Esophagus (tissue), 2 donors: ENCODE measurements at regions not wholly inside any gene's neighbourhood (a gene's known extent, or its start where the extent isn't known, plus 50 kb on each side); places are given as distances from the start of the nearest gene placed in this dataset.

ENCODE experiments used
- H3K27ac ChIP-seq, 2 donors: one replicate each; pipeline ENCODE4 v1.5.1; 2013; ENCODE audit warnings: low read depth in 2 of 2, mild to moderate bottlenecking in 2 of 2, inconsistent platforms in 1 of 2, low read length in 1 of 2, moderate library complexity in 1 of 2
- H3K27me3 ChIP-seq, 2 donors: one replicate each; pipeline ENCODE4 v1.6.1; 2013; ENCODE audit warnings: low read length in 2 of 2, control low read depth in 1 of 2, mild to moderate bottlenecking in 1 of 2; ENCODE audit not compliant: insufficient read depth in 2 of 2, control insufficient read depth in 1 of 2
- H3K36me3 ChIP-seq, 2 donors: one replicate each; pipeline ENCODE4 v1.6.1; 2013; ENCODE audit warnings: low read length in 1 of 2; ENCODE audit not compliant: control insufficient read depth in 2 of 2, insufficient read depth in 2 of 2
- H3K4me1 ChIP-seq, 2 donors: one replicate each; pipeline ENCODE4 v1.6.1; 2013; ENCODE audit warnings: low read length in 1 of 2; ENCODE audit not compliant: control insufficient read depth in 2 of 2, insufficient read depth in 2 of 2
- H3K4me3 ChIP-seq, 2 donors: one replicate each; pipeline ENCODE4 v1.5.1; 2013; ENCODE audit warnings: low read length in 2 of 2, mild to moderate bottlenecking in 2 of 2, low read depth in 1 of 2, moderate library complexity in 1 of 2
- H3K9me3 ChIP-seq, 2 donors: one replicate each; pipeline ENCODE4 v1.6.1; 2013; ENCODE audit warnings: mild to moderate bottlenecking in 2 of 2, low read depth in 1 of 2, low read length in 1 of 2, moderate library complexity in 1 of 2; ENCODE audit not compliant: control insufficient read depth in 2 of 2, insufficient read depth in 1 of 2
- WGBS, 2 donors: extraction: QIAGEN DNeasy Blood & Tissue Kit; methylation state at CpG; one replicate each; pipeline ENCODE4 v1.1.7; 2013; 5-methylcytosine and 5-hydroxymethylcytosine counted together
- donor health status: healthy with polysubstance abuse.
- donor health status: Bipolar disorder and iron deficiency.

DNA sequence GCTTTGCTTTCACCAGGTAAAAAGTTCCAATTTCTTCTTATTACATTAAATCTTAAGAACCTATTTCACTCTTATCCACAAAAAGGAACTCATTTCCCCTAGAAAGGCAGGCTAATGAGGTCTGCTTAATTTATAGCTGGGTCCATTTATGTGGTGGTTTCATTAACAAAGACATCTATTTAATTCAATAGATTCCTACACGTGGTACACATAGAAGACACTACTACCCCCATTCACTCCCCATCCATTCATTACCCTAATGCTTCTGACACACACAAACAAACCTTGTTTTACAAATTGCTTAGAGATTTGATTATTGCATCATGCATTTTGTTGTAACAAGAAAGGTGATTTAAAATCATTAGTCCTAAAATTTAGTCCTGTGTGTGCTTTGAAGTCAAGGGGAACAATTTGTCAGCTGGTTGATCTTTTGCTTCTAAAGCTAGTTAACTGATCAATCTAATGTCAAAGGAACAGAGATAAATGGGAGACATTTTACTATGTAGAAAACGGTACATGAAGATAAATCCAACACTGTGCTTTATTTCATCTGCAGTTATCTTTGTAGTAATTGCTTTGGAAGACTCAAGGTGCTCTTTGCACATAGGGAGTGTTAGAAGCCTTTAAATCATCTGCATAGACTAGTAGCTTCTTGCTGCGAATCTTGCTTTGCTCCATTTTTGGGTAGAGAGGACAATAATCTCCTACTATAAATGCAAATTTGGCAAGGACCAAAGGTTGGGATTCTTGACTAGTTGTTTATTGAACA, 379.2 kb downstream of the CDH11 start:
- 60 to 61% methylated on average over 3 of the region's 3 CpGs for WGBS, 2 donors

DNA sequence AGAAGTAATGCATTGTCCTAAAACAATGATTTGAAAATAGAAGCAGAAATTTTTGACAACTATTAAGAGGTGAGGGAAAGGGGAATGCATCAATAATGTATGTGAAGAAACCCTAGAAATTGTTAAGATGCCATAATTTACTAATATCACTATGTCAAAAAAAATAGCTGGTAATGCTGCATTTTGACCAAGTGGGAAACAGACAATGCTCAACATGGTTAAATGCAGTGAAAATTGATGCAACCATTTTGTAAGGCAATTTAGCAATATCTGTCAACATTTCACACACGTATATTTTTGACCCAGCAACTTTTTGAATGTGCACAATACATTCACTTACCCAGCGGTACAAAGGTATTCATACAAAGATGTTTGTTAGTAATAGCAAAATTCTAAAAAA, 381.6 kb downstream of the CDH11 start:
- Histone ChIP-seq H3K27ac (no peak overlapping the region), H3K9me3 (no peaks in the 10 kb centered on the region), H3K4me3 (no peak overlapping the region), H3K27me3 (no peaks in the 10 kb centered on the region), H3K36me3 (no peaks in the 10 kb centered on the region), H3K4me1 (no peaks in the 10 kb centered on the region)
- WGBS, 2 donors: 62 to 70% methylated on average over 2 of the region's 2 CpGs

More for the DNA sequence above, 379.2 kb downstream of the CDH11 start:
- no peaks in the 10 kb centered on the region for H3K27me3 ChIP-seq
- H3K4me3 ChIP-seq: no peak overlapping the region
- H3K4me1 ChIP-seq: no peaks in the 10 kb centered on the region
- H3K27ac ChIP-seq: no peak overlapping the region
- no peaks in the 10 kb centered on the region for H3K36me3 ChIP-seq
- H3K9me3 ChIP-seq: no peaks in the 10 kb centered on the region

DNA sequence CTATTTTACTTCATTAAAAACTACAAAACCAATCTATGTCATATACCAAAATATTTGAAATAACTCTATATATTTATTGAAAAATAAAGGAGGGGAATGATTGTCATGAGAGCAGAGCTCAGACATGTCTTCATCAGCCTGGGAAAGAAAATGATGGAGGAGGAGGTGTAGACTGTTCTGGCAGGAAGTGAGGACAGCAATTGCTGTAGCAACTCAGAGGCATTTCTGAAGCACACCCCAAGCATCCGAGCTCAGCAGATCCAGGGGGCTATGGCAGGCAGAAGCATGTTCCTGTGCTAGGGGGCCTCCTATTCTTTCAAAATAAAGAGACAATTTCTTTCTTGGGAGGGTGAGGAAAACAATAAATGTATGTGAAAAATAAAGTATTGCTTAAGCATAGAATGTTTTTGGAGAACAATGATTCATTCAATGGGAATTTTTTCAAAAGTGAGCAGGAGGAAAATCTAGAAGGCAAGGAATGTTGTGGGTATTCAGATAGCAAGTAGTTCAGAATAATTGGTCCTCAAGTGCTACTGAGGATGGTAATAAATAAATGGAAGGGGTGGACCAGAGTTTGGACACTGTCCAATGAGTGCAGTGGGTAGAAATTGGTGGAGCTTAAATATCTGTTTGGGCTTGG, 383.4 kb downstream of the CDH11 start:
- H3K36me3 ChIP-seq: no peaks in the 10 kb centered on the region
- no peak overlapping the region for H3K4me3 ChIP-seq
- WGBS, 2 donors: 67 to 72% methylated on average over 1 of the region's 1 CpG
- H3K4me1 ChIP-seq: no peaks in the 10 kb centered on the region
- no peak overlapping the region for H3K27ac ChIP-seq
- no peaks in the 10 kb centered on the region for H3K27me3 ChIP-seq
- no peaks in the 10 kb centered on the region for H3K9me3 ChIP-seq

DNA sequence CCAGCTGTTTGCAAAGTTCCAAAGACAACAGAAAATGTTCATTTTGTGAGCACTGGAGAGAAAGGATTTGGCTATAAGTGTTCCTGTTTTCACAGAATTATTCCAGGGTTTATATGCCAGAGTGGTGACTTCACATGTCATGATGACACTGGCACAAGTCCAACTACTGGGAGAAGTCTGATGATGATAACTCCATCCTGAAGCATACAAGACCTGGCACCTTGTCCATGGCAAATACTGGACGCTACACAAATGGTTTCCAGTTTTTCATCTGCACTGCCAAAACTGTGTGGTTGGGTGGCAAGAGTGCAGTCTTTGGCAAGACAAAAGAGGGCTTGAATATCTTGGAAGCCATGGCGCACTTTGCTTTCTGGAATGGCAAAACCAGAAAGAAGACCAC, 385.0 kb downstream of the CDH11 start:
- Histone ChIP-seq H3K4me3 (no peak overlapping the region), H3K27ac (no peak overlapping the region), H3K4me1 (no peaks in the 10 kb centered on the region), H3K27me3 (no peaks in the 10 kb centered on the region), H3K36me3 (no peaks in the 10 kb centered on the region), H3K9me3 (no peaks in the 10 kb centered on the region)
- WGBS, 2 donors: 76 to 87% methylated on average over 2 of the region's 2 CpGs

DNA sequence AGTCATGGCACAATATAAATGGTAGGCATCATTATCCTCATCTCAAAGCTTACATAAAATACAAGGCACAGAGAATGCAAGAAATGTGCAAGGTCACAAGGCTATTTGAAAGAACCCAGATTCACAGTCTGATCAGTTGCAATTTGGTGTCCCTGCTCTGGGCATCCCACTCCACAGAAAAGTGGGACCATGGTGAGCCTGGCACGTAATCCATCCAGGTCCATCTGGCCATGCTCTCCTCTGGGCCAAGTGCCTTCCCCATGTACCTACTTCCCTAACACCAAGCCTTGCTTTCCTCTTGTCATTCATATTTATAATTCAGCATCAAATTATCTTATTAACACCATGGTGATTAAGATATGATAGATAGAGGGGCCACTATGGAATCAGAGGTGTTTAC, 390.0 kb downstream of the CDH11 start:
- 93 to 97% methylated on average over 1 of the region's 1 CpG for WGBS, 2 donors

DNA sequence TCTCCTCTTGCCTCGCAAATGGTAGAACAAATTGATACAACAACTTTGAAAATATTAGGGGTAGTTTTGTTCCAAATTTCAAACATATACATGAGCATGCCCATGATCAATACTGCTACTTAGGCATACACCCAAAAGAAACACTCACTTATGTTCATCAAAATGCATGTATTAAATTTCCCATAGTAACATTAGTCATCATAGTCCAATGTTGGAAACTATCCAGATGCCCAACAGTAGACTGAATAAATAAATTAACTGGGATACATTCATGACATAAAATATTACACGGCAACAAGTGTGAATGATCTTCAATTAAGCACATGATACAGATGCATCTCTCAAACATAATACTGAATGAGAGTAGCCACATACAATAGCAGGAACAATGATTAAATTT, 391.6 kb downstream of the CDH11 start:
- H3K27ac ChIP-seq: no peak overlapping the region
- no peaks in the 10 kb centered on the region for H3K4me1 ChIP-seq
- 82 to 83% methylated on average over 2 of the region's 2 CpGs for WGBS, 2 donors
- no peaks in the 10 kb centered on the region for H3K27me3 ChIP-seq
- no peak overlapping the region for H3K4me3 ChIP-seq
- H3K36me3 ChIP-seq: no peaks in the 10 kb centered on the region
- no peaks in the 10 kb centered on the region for H3K9me3 ChIP-seq

More for the DNA sequence above, 390.0 kb downstream of the CDH11 start:
- H3K27me3 ChIP-seq: no peaks in the 10 kb centered on the region
- H3K4me1 ChIP-seq: no peaks in the 10 kb centered on the region
- no peaks in the 10 kb centered on the region for H3K36me3 ChIP-seq
- no peak overlapping the region for H3K4me3 ChIP-seq
- H3K9me3 ChIP-seq: no peaks in the 10 kb centered on the region
- no peak overlapping the region for H3K27ac ChIP-seq

DNA sequence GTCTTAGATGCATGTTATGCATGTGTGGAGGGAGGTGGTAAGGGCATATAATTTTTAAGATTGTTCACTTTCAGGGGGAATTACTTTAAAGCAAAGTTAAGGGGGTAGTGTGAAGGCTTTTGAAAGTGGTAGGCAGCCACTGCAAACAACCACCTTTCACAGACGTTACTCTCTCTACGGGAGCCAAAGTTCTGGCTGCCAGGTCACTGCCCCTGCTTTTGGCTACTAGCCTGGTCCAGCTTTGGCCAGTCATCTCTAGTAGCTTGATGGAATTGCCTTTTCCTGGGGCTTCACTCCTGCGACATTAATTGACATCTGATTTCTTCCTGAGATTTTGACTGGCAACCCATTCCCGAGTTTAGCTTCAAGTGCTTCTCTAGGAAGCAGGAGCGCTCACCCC, 397.5 kb downstream of the CDH11 start:
- H3K4me3 ChIP-seq: no peak overlapping the region
- no peaks in the 10 kb centered on the region for H3K4me1 ChIP-seq
- H3K9me3 ChIP-seq: no peaks in the 10 kb centered on the region
- 78 to 81% methylated on average over 5 of the region's 5 CpGs for WGBS, 2 donors
- H3K36me3 ChIP-seq: no peaks in the 10 kb centered on the region
- H3K27ac ChIP-seq: no peak overlapping the region
- no peaks in the 10 kb centered on the region for H3K27me3 ChIP-seq

DNA sequence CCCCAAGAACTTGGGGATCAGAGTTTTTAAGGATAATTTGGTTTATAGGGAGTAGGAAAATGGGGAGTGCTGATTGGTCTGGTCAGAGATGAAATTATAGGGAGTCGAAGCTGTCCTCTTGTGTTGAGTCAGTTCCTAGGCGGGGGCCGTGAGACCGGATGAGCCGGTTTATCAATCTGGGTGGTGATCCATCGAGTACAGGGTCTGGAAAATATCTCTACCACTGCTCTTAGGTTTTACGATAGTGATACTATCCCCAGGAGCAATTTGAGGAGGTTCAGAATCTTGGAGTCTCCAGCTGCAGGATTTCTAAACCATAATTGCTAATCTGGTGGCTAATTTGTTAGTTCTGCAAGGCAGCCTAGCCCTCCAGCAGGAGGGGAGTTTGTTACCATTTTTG, 403.4 kb downstream of the CDH11 start:
- H3K4me3 ChIP-seq: no peak overlapping the region
- H3K27me3 ChIP-seq: no peaks in the 10 kb centered on the region
- no peak overlapping the region for H3K27ac ChIP-seq
- no peaks in the 10 kb centered on the region for H3K36me3 ChIP-seq
- WGBS, 2 donors: 84 to 86% methylated on average over 7 of the region's 7 CpGs
- peaks cover 0 to 3% of the 10 kb centered on the region in 2 donors for H3K9me3 ChIP-seq
- H3K4me1 ChIP-seq: no peaks in the 10 kb centered on the region

DNA sequence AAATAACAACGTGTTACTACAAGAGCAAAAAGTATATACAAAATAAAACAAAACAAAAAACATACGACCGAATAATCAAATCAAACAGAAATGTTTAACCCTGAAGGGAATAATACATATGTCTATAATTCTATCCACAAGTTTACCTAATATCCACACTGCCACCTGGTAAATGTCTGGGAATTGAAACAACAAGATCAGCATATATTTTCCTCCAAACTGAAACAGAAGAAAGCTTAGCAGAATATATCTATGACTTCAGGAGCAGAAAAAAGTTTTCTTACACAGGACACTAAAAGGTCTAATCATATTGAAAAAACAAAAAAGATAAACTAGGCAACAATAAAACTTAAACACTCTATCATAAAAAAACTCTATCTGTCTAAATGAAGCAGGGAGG, 404.0 kb downstream of the CDH11 start:
- H3K4me1 ChIP-seq: no peaks in the 10 kb centered on the region
- no peaks in the 10 kb centered on the region for H3K36me3 ChIP-seq
- no peaks in the 10 kb centered on the region for H3K27me3 ChIP-seq
- no peak overlapping the region for H3K27ac ChIP-seq
- H3K9me3 ChIP-seq: peaks cover 0 to 3% of the 10 kb centered on the region in 2 donors
- H3K4me3 ChIP-seq: no peak overlapping the region
- WGBS, 2 donors: 72 to 74% methylated on average over 3 of the region's 3 CpGs

DNA sequence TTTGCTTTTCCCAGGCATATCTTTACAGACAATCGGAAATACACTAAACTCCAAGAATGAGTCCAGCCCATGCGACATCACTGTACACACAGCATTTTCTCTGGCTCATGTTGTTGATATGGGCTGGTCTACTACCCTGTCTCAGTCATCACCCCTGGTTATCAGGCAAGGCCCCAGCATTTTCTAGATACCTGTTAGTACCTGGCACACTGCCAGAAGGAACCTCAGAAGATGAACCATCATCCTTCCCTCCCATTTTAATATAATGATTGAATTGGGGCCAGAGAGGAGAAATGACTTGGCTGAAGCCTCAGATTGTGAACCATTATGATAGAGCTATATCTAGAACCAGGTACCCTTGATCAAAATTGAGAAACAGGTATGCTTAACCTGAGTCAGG, 406.2 kb downstream of the CDH11 start:
- Histone ChIP-seq H3K4me3 (no peak overlapping the region), H3K9me3 (peaks cover 0 to 3% of the 10 kb centered on the region in 2 donors), H3K27me3 (no peaks in the 10 kb centered on the region), H3K27ac (no peak overlapping the region), H3K36me3 (no peaks in the 10 kb centered on the region), H3K4me1 (no peaks in the 10 kb centered on the region)
- WGBS, 2 donors: 76 to 85% methylated on average over 2 of the region's 2 CpGs
